ENCODE measurements at regions not wholly inside any gene's neighbourhood (a gene's known extent, or its start where the extent isn't known, plus 50 kb on each side); places are given as distances from the start of the nearest gene placed in this dataset.

- TF ChIP-seq CTCF (conservative IDR thresholded peaks at IDR 0.05 in 1 of 2, IDR thresholded peaks at IDR 0.05 in 1 of 2; ENCODE audit: low read depth in 1 of 2, low read length in 2 of 2) (no peak), EZH2 (IDR thresholded peaks at IDR 0.05; ENCODE audit: low read length, missing control alignments) (no peak)
These were observed 370.0 kb downstream of the PSAT1 start for GRCh38 chr9:78666818-78667414.
